ENCODE measurements at regions not wholly inside any gene's neighbourhood (a gene's known extent, or its start where the extent isn't known, plus 50 kb on each side); places are given as distances from the start of the nearest gene placed in this dataset.

GRCh38 chr12:111038077-111038476 is 117.7 kb upstream of the MYL2 start:
- TF ChIP-seq CTCF (IDR thresholded peaks at IDR 0.05; ENCODE audit: poor library complexity) (no peak), EZH2 (IDR thresholded peaks at IDR 0.05; ENCODE audit: borderline replicate concordance) (no peak), EZH2phosphoT487 (IDR thresholded peaks at IDR 0.05; ENCODE audit: low read depth, severe bottlenecking, unreplicated experiment) (no peak)

Measured in hepatocyte (in vitro differentiated cells).